GM12873 (cell line): ENCODE measurements at regions not wholly inside any gene's neighbourhood (a gene's known extent, or its start where the extent isn't known, plus 50 kb on each side); places are given as distances from the start of the nearest gene placed in this dataset.

Source experiments
- CTCF ChIP-seq: IDR thresholded peaks from 2 replicates; pipeline ENCODE4 v1.5.1; 2012; ENCODE audit warnings: low read depth, mild to moderate bottlenecking, moderate library complexity, low read length, control low read depth; ENCODE audit not compliant: insufficient read depth; ENCODE audit errors: missing control alignments

GRCh38 chr4:32962100-32962499 lies 2241.9 kb downstream of the PCDH7 start:
- no peak for TF ChIP-seq CTCF

GRCh38 chr4:32985256-32985655 lies 2265.1 kb downstream of the PCDH7 start:
- TF ChIP-seq CTCF, result no peak

DNA sequence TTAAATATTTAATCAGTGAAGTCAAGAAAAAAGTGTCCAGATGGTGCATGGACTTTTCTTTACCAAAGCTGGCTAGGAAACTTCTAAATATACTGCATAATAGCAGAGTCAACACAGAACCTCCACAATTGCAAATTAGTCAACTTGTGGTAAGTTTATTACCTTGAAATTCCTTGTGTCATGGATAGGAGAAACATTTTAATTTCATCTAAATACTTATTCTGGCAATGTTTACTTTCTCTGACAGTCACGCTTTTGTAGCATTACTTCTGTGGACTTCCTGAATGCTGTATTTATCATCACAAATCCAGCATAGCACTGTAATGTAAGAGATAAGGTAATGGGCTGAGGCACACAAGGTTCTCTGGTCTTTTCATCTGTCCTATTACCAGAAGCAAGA lies 2266.1 kb downstream of the PCDH7 start:
- no peak for TF ChIP-seq CTCF

DNA sequence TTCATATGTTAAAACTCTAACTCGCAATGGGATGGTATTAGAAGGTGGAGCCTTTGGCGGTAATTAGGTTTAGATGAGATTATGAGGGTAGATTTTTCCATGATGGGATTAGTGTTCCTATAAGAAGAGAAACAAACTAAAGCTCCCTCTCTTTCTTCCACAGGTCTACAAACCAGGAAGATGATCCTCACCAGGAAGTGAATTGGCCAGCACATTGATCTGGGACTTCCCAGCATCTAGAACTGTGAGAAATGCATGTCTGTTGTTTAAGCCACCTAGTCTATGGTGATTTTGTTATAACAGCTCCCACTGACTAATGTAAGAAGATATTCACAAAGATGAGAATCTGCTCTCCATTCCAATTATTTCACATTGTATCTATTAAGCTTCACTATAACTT lies 2266.9 kb downstream of the PCDH7 start:
- no peak for TF ChIP-seq CTCF

DNA sequence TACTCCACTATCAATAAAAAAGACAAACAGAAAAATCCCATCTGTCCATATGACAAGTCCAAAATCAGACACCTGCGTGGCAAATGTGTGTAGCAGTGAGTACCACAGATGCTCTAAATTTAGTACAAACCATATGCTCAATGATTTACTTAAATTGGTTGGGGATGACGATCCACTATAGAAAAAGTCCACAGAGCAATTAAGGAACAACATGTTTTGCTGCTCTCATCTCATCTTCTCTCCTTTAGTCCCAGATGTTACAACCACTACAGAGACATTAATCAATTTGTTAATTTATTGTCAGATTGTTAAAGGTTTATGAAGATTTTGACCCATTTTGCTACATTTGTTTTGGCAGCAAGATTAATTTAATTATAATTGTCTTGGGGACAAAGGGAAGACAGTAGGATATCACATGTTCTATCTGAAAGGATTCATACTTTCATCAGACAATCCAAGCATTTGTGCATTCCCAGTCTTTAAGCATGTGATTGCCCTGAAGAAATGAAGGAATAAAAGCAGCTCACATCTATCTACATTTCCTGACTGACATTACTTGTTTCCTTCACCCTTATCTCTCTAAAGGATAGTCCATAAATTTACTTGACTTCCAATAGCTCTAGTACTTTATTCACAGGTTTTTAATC lies 2268.1 kb downstream of the PCDH7 start:
- no peak for TF ChIP-seq CTCF

DNA sequence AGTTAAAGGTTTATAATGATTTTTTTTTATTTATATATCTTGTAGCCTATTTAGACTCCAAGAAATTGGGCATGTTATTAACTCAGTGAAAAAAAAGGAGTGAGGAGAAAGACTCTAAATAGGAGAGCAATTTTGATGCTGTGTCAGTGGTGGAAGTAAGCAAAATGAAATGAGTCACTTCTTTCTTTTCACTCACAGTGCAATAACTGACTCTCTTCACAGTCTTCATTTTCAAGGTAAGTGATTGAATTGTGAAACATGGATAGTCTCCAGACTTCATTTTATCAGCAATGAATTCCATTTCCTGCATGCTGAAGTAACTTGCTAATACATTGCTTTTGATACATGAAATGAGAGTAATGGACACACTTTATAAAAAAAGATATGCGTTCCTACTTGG lies 2271.5 kb downstream of the PCDH7 start:
- no peak for TF ChIP-seq CTCF

- no peak for TF ChIP-seq CTCF
Measured at GRCh38 chr4:32994981-32995881, 2275.1 kb downstream of the PCDH7 start.
